ENCODE measurements at regions not wholly inside any gene's neighbourhood (a gene's known extent, or its start where the extent isn't known, plus 50 kb on each side); places are given as distances from the start of the nearest gene placed in this dataset.

DNA sequence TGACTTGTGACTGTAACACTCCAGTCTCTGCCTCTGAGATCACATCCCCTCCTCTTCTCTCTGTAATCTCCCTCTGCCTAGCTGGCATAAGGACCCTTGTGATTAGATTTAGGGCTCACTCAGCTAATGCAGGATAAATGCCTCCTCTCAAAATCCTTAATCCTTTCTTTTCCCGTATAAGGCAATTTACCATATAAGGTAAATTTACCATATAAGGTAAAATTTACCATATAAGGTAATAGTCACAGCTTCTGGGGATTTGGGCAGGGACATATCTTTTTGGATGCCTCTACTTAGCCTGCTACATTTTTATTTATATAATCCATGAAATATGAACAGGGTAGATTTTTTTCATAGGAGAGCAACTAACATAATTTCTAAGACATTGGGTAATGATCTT is 318.0 kb upstream of the PUM3 start:
- no peak overlapping the region for H3K4me3 ChIP-seq
- no peaks in the 10 kb centered on the region for H3K9me3 ChIP-seq
- no peak for DNase-seq
- H3K36me3 ChIP-seq = no peaks in the 10 kb centered on the region
- no peaks in the 10 kb centered on the region; the same call in 1 of the 2 replicates for H3K27me3 ChIP-seq

DNA sequence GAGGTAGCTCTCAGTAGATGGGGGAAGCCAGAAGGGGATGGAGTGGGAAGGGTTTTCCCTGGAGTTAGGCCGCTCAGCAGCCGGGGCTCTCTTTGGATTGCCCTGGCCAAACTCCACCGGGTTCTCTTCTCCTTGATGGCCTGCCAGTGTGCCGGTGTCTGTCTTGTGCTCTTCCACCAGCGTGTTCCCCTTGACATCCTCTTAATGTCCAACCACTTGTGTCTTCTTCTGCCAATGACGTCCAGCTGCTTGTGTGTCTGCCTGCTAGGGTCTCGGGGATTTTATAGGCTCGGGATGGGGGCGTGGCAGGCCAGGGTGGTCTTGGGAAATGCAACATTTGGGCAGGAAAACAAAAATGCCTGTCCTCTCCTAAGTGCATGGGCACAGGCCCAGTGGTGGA is 313.1 kb upstream of the PUM3 start:
- Histone ChIP-seq H3K9me3 (no peaks in the 10 kb centered on the region), H3K4me3 (no peak overlapping the region), H3K36me3 (no peaks in the 10 kb centered on the region), H3K27me3 (no peaks in the 10 kb centered on the region)
- DNase-seq = peak; percentile 3

DNA sequence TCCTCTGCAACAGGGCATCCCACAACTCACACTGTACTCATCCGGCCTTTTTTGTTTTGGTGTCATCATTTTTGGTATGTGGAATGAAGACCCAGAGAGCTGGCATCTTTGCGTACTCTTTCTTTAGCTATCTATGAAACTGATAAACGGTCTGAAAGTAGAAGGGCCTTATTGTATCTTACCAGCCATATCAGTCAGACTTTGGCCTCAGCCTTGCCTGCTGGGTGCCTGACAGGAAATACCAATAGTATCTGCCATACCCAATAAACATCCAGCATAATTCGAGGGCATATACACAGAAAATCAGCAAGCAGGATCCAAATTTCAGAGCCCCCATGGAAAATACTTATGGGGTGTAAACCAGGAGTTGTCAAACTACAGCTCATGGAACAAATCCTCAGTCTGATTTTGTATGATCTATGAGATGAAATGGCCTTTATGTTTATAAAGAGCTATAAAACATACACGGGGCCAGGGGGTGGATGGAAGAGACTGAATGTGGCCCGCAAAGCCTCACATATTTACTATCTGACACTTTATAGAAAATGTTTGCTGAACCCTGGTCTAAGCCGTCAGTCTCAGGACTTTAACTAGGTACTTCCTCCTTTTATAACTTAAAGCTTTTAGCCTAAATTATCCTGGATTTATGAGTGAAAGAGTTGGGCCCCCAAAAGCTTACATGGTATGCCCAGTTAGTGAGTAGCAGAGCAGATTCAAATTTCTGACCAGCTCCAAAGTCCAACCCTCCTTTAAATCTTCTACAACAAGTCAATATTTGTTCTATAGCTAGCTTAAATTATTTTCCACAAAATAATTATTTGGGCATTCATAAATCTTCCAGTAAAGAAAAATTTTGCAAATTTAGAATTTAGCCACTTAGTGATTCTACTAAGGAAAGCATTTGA is 308.0 kb upstream of the PUM3 start:
- Histone ChIP-seq H3K9me3 (no peaks in the 10 kb centered on the region), H3K27me3 (no peaks in the 10 kb centered on the region), H3K36me3 (no peaks in the 10 kb centered on the region), H3K4me3 (no peak overlapping the region)
- no peak for DNase-seq

DNA sequence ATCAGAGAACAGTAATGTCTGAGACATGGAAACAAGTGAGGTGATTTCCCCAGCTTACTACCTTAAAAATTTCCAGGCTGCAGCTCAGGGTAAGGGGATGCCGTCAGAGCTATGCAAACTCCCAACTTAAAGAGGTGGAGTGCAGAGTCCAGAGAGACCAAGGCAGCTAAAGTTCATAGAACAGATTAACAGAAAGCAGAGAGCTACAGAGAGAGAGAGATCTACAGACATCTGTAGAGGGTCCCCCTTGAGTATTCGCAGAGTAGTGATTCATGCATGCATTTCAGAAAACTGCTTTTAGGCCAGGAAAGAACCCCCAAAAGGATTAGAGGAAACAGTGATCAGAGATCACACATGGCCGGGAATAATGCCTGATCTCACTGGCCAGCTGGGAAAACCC is 306.2 kb upstream of the PUM3 start:
- no peaks in the 10 kb centered on the region for H3K27me3 ChIP-seq

DNA sequence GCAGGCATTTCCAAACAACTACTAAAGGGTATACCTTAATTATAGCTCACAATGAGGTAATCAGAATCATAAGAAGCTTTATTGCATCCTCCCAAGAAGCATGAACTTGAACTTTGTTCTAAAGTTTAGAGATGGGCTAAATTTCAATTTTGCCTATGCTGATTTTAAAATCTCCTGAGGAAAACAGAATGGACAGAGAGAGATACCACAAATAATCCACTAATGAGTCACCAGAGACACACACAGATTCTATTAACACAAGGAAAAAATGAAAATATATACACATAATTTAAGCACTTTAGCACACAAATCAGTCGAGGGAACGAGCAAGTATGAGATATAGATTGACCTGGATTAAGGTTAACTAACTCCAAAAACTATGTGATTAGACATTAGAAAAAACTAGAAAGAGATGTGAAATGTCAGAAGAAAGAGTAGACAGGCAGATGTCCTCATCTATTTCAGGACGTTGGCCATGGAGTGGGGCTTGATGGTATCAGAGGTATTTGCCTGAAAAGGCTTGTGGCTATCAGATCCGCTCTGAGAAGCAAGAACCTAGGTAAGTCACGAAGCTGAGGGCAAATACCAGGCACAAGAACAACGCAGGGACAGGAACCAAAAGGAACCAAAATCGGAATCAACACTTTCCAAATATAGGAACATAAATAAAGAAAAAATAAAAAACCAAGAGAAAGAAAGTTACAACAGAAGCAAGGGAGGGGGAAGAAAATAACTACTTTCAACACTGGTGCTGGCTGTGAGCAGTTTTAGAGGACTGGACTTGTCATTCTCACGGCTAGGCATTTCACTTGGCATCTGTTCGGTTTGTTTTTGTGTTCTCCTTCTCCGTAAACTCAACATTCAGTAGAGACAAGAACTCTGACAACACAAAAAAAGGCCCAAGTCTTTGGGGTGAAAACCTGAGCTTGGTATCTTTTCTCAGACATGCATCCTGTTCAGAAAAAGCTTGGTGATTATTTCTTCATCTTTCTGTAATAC is 294.6 kb upstream of the PUM3 start:
- H3K4me3 ChIP-seq = no peak overlapping the region
- H3K27me3 ChIP-seq = no peaks in the 10 kb centered on the region
- H3K36me3 ChIP-seq = no peaks in the 10 kb centered on the region
- no peaks in the 10 kb centered on the region for H3K9me3 ChIP-seq
- no peak for DNase-seq

More for the DNA sequence above, 306.2 kb upstream of the PUM3 start:
- Histone ChIP-seq H3K36me3 (no peaks in the 10 kb centered on the region), H3K4me3 (no peak overlapping the region), H3K9me3 (no peaks in the 10 kb centered on the region)
- DNase-seq = no peak

DNA sequence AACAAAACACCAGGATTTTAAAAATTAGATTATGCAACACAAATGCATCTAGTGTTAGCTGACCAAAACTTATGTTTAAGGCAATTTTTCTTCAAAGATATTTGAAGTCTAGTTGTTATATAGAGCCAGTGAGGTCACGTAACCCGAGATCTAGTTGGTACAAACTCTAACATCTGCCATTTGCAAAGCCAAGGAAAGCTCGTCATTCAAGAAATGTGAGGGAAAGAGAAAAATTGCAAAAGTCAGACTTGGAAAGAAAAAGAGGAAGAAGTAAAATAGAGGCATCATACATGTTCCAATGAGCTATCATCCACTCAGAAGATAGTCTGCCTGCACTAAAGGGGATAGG is 293.4 kb upstream of the PUM3 start:
- no peaks in the 10 kb centered on the region for H3K27me3 ChIP-seq
- no peak overlapping the region for H3K4me3 ChIP-seq
- no peaks in the 10 kb centered on the region for H3K36me3 ChIP-seq
- no peaks in the 10 kb centered on the region for H3K9me3 ChIP-seq
- no peak for DNase-seq

DNA sequence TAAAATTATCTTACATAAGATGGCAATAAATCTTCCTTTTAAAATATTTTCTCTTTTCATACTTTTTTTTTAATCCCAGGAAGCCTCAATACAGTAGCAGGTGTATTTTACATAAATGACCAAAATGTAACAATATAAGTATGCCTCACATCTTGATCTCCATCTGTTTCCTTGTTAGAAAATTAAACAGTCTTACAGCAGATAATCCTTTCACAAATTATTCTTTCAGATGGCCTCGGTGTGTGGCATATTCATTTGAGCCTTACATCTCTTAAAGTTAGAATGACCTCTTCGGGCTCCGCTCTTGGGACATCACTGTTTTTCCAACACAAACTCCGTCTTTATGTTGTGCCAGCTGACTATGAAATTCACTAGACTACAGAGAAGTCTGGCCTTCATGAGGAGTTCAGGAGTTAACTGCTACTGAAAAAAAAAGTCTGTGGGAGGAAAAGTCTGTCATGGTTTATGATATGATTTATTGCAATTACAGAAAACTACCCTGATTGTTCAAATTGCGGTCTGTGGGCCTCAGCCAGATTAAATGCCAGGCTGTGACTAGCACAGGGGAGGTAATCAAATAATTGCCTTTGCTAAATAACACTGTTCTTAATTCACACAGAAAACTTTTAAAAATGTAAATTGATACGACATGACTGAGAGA is 292.9 kb upstream of the PUM3 start:
- H3K36me3 ChIP-seq = no peaks in the 10 kb centered on the region
- no peak overlapping the region for H3K4me3 ChIP-seq
- no peaks in the 10 kb centered on the region for H3K27me3 ChIP-seq
- H3K9me3 ChIP-seq = no peaks in the 10 kb centered on the region
- no peak for DNase-seq

DNA sequence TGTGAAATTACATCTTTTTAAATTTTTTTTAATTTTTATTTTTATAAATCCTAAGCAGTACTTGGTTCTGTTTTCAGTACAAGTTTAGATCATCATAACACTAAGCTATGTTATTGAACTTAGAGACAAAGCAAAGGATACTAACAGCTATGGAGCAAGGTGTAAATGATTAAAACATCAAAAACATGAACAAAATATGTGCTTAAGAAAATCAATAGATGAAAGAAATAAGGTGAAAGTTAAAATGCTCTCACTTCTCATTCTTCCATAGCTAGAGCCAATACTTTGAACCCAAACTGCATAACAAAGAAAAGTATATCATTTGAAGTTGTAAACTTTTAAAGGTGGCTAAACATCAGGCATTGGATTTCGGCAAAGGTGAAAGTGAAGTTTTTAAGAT is 292.3 kb upstream of the PUM3 start:
- Histone ChIP-seq H3K27me3 (no peaks in the 10 kb centered on the region), H3K9me3 (no peaks in the 10 kb centered on the region), H3K4me3 (no peak overlapping the region), H3K36me3 (no peaks in the 10 kb centered on the region)
- no peak for DNase-seq

DNA sequence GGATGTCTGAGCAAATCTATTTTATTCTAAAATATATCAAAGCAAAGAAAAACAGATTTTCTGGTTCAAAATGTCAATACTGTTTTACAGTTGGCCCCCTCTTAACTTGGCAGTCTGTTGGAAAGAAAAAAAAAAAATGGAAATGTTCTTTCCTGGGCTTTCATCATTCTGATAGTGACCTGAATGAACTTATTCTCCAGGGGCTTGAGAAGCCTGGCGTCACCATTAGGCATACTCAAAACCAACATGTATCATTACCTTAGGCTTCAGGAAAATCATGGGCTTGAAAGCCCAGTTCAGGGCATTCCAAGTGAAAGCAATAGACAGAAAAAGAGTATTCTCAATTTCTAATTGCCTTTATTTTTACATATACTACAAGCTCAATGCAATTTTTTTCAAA is 283.7 kb upstream of the PUM3 start:
- Histone ChIP-seq H3K36me3 (no peaks in the 10 kb centered on the region), H3K27me3 (no peaks in the 10 kb centered on the region), H3K4me3 (no peak overlapping the region), H3K9me3 (no peaks in the 10 kb centered on the region)
- no peak for DNase-seq

DNA sequence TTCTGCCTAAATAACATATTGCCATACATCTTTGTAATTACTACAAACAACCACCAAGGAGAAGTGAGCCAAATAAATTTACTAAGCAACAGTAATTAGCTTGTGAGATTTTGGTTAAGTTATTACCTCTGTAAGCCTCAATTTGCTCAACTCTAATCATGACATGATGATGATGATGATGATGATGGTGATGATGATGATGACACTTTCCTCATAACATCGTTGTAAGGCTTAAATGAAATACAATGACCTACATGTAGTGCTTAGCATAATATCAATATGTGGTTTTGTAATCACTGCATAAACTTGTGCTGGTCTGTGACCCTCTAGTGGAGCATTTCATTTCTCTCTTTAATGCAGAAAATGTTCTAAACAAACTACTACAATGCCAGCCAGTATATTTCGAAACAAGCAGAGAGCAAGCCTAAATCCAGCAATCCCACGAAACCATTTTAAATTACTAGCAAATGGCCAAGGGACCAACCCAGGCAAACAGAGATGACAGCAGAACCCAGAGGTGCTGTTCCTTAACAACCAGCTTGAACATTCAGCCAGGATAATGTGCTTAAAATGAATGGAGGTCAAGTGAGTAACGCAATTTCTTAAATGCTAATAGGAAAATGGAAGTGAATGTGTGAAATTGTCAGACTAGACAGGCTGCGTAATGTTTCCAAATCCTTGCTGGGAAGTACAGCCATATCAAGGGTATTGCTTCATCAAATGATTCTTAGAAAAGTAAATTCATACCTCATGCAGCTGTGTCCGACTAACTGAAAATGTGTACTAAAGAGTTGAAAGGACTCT is 281.9 kb upstream of the PUM3 start:
- Histone ChIP-seq H3K36me3 (no peaks in the 10 kb centered on the region), H3K9me3 (no peaks in the 10 kb centered on the region), H3K4me3 (no peak overlapping the region), H3K27me3 (no peaks in the 10 kb centered on the region)
- DNase-seq = no peak

DNA sequence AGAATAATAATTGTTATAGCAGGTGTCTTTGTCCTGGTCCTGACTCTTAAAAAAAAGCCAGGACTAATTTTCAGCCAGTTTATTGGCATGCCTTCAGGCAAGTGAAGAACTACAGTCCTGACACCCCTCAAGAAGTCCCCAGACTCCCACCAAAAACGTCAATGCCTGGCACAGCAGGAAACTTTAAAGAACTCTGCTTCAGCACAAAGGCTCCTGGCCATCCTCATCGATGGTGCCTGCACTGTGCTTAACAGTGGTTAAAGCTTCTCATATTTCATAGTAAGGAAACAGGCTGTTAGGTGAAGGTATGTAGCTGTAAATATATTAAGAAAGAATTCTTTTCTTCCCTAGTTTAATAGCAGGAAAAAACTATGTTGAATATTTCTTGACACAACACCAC is 280.1 kb upstream of the PUM3 start:
- H3K27me3 ChIP-seq = no peaks in the 10 kb centered on the region
- H3K36me3 ChIP-seq = no peaks in the 10 kb centered on the region
- DNase-seq = no peak
- no peak overlapping the region for H3K4me3 ChIP-seq
- H3K9me3 ChIP-seq = no peaks in the 10 kb centered on the region

DNA sequence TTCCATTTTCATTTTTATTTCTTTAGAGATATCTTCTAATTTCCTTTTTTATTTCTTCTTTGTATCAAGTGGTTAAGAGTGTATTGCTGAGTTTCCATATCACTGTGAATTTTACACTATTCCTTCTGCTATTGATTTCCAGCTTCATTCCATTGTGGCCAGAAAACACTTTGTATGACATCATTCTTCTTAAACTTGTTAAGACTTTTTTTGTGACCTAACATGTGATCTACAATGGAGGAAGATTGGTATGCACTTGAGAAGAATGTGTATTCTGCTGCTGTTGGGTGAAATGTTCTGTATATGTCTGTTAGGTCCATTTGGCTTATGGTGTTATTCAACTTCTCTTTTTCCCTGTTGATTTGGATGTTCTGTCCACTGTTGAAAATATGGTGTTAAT is 274.2 kb upstream of the PUM3 start:
- DNase-seq = no peak
- no peak overlapping the region for H3K4me3 ChIP-seq

DNA sequence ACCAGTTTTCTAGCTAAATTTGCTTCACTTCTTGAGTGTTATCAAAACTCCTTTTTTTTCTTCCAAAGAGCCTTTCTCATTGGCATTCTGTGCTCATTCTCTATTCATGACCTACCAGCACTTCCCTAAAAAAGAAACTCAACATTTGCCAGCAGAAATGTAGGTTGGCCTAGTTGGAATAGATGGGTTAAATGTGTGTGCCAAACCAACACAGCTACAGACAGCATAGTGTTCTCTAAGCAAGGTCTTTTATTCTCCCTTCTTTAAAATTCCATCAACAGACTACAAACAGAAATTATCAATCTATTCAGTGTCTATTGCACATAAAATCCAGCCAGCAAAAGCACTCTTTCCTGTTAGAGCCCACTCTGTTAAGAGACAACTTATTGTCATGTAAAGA is 255.8 kb upstream of the PUM3 start:
- Histone ChIP-seq H3K27me3 (no peaks in the 10 kb centered on the region), H3K4me3 (no peak overlapping the region), H3K36me3 (no peaks in the 10 kb centered on the region), H3K9me3 (no peaks in the 10 kb centered on the region)
- no peak for DNase-seq

More for the DNA sequence above, 274.2 kb upstream of the PUM3 start:
- no peaks in the 10 kb centered on the region for H3K36me3 ChIP-seq
- H3K9me3 ChIP-seq = no peaks in the 10 kb centered on the region
- H3K27me3 ChIP-seq = no peaks in the 10 kb centered on the region

DNA sequence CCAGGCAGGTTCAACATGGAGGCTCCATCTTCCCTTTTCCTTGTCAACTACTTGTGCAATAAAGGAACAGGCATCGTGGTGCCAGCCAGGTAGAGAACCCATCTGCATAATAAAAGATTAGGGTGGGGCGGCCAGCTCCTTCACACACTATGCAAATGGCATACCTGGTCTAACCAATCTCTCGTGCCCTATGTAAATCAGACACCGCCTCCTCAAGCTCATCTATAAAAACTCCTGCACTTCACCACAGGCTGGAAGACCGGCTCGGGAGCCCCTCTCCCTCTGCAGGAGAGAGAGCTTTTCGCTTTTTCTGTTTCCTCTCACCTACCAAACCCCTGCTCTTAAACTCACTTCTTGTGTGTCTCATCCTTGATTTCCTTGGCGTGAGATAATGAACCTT is 244.3 kb upstream of the PUM3 start:
- Histone ChIP-seq H3K9me3 (no peaks in the 10 kb centered on the region), H3K4me3 (no peak overlapping the region), H3K36me3 (no peaks in the 10 kb centered on the region), H3K27me3 (no peaks in the 10 kb centered on the region)
- DNase-seq = no peak

DNA sequence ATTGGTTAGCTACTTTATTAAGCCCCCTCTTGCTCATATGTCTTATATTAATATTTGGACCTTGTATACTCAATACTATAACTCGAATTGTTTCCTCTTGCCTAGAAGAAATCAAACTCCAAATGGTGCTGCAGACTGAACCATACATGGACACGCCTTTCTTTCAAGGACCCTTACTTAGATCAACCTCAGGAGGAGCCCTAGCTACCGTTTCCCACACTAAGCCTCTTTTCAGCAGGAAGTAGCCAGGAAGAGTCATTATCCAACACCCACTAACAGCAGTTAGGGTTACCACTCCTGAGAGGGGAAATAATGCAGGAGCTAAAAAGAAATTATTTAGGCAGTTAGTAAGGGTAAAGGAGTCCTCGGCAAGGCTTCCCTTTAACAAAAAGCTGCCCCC is 243.8 kb upstream of the PUM3 start:
- Histone ChIP-seq H3K4me3 (no peak overlapping the region), H3K27me3 (no peaks in the 10 kb centered on the region), H3K9me3 (no peaks in the 10 kb centered on the region), H3K36me3 (no peaks in the 10 kb centered on the region)
- DNase-seq = no peak

DNA sequence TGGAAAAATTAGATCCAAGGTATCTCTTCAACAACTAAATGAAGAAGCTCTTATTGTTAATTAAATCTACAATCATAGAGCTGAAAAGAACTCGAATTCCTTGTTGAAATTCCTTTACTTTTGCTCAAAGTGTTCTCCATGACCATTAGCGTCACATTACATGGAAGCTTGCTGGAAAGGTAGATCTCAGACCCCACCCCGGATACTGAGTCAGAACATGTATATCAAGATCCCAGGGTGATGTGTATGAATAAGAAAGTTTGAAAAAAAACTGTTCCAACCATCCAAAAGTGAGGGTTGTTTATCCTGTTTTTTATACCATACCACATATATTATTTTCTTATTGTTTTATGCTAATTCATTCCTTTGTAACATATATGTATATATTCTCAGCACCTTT is 237.1 kb upstream of the PUM3 start:
- DNase-seq = no peak
- Histone ChIP-seq H3K4me3 (no peak overlapping the region), H3K27me3 (no peaks in the 10 kb centered on the region), H3K9me3 (no peaks in the 10 kb centered on the region), H3K36me3 (no peaks in the 10 kb centered on the region)

Measured in MG63 (cell line).